HG03039 (cell line): ENCODE measurements at regions not wholly inside any gene's neighbourhood (a gene's known extent, or its start where the extent isn't known, plus 50 kb on each side); places are given as distances from the start of the nearest gene placed in this dataset.

Source experiments
- ATAC-seq: cut with Tn5 transposase; IDR thresholded peaks from one replicate; pipeline ENCODE4 v1.9.1; 2021; ENCODE audit warnings: mild to moderate bottlenecking, moderate library complexity; ENCODE audit not compliant: unreplicated experiment

GRCh38 chr9:116090030-116090770, 63.4 kb upstream of the PAPPA start:
- no peak for ATAC-seq

DNA sequence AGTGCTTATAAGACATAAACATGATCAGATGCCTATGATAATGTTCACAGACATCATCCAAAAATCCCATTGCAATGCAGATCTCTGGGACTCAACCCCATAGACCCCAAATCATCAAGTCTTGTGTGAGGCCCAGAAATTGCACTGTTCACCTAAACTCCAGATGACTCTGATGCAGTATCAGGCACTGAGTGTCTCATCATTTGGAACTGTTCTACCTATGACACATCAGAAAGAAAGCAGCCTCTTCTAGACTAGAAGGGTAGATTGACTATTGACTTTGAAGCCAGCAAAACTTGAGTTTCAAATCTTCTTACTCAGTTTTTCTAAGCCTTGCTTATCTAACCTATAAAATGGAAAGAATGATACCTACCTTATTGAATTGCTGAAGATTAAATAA, 58.7 kb upstream of the PAPPA start:
- ATAC-seq: no peak

DNA sequence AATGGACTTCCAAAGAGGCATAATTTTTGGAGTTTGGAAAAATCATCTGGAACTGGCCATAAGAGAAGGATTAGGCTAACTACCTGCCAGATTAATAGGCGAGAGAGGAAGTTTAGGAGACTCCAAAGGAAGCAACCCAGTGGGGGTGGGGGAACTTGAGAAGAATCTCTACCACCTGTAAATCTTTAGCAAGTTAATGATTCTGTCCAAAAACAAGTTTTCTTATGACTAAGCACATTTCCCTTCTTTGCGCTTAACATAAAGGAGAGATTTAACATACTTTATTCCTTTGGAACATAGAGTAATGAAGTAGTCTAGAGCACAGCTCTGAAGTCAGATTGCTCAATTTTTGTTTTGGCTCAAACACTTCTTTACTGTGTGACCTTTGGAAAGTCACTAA, 58.2 kb upstream of the PAPPA start:
- ATAC-seq: no peak

DNA sequence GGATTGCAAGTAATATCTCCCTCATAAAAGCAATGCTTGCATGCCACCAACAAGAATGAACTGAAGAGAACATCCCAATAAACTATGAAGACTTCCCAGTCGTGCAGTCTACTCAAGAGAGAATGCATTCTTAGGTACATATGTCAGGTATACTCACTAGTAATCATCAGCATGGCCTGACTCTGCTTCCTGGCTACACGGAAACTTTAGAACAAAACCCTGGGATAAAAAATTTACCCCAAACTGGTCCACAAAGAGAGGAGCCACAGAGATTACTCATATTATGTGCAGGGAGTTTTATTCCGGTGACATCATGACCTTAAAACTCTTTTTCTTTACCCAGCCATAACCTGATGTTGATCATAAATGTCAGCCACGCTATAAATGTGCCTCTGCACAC, 57.5 kb upstream of the PAPPA start:
- ATAC-seq: no peak

DNA sequence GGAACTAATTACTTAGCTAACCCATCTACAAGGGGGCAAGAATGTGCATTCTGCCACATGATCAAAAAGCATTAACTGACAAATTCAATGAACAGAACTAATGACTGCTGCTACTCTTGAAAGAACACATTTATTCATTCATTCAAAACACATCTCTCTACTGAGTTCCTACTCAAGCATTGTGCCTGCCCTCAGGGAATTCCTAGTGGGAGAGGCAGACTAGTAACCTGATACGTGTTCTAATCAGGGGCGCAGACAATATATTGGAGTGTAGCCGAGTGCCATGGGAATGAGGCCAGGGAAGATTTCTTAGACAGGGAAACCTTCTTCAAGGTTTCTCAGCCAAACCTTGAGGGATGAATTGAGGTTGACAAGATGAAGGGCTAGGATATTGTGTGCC, 56.7 kb upstream of the PAPPA start:
- ATAC-seq: no peak

- ATAC-seq: no peak
These were observed 55.1 kb upstream of the PAPPA start for GRCh38 chr9:116098476-116098875.

GRCh38 chr9:116099821-116100220, 53.8 kb upstream of the PAPPA start:
- no peak for ATAC-seq

DNA sequence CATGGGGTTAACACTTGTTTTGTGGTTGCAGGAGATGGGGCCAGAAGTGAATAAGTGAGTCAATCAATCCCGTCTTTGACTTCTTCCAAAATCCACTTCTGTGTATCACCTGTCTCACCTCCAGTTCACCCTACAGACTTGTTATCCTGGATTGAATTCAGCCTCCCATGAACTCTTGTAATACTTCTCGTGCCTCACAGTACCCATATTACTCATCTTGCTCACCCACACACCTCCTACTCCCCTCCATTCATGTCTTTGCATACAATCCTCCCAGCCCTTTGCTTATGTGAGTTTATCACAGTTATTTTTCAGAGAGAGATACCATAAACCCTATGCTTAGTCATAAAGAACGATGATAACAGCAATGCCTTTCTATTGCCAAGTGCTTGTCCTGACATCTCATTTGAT, 52.9 kb upstream of the PAPPA start:
- ATAC-seq: no peak

DNA sequence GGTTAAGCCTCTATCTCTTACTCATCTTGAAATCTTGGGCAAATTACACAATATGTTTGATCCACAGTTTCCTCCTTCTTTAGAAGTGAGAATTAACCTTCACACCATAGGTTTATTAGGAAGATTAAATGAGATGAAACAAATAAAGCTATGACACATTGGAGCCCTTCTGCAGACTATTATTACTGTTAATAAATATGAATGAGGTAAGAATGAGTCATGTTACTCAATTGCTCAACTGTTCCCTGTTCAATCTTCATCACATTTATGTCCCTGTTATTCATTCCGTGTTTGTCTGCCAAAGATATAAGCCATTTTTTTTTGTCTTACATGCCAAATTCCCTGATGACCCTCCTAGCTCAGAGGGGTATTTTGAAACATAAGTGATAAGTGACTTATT, 52.1 kb upstream of the PAPPA start:
- ATAC-seq: no peak

GRCh38 chr9:116102596-116102995, 51.0 kb upstream of the PAPPA start:
- ATAC-seq: no peak
